GM10266 (cell line): ENCODE measurements at regions not wholly inside any gene's neighbourhood (a gene's known extent, or its start where the extent isn't known, plus 50 kb on each side); places are given as distances from the start of the nearest gene placed in this dataset.

Experiments
- DNase-seq: peaks from one replicate; pipeline ENCODE4 v3.0.0; 2012; ENCODE audit errors: extremely low spot score
- TF ChIP-seq, protein P1 (sequence below): IDR thresholded peaks from 2 replicates; pipeline ENCODE4 v1.5.1; 2012; ENCODE audit warnings: mild to moderate bottlenecking, low read depth; ENCODE audit not compliant: control insufficient read depth, insufficient read depth; ENCODE audit errors: missing control alignments

DNA sequence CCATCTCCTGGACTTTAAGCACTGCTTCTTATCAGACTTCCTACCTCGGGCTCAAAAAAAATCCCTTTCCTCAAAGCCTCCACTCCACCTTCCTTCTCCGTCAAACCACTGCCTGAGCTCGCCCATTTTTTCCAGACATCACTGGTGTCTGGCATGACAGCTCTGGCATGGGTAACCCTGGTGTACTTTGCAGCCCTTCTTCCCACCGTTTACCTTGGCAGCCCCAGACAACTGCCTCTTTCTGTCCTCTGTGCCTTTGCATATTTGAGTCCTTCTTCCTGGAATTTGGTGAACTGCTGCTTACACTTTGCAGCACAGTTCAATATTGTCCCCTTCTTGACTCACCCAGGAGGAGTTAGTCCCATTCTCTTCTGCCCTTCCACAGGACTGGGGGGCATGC is 144.6 kb upstream of the TBX20 start:
- no peak for DNase-seq
- TF ChIP-seq, protein P1, sequence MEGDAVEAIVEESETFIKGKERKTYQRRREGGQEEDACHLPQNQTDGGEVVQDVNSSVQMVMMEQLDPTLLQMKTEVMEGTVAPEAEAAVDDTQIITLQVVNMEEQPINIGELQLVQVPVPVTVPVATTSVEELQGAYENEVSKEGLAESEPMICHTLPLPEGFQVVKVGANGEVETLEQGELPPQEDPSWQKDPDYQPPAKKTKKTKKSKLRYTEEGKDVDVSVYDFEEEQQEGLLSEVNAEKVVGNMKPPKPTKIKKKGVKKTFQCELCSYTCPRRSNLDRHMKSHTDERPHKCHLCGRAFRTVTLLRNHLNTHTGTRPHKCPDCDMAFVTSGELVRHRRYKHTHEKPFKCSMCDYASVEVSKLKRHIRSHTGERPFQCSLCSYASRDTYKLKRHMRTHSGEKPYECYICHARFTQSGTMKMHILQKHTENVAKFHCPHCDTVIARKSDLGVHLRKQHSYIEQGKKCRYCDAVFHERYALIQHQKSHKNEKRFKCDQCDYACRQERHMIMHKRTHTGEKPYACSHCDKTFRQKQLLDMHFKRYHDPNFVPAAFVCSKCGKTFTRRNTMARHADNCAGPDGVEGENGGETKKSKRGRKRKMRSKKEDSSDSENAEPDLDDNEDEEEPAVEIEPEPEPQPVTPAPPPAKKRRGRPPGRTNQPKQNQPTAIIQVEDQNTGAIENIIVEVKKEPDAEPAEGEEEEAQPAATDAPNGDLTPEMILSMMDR = no peak

DNA sequence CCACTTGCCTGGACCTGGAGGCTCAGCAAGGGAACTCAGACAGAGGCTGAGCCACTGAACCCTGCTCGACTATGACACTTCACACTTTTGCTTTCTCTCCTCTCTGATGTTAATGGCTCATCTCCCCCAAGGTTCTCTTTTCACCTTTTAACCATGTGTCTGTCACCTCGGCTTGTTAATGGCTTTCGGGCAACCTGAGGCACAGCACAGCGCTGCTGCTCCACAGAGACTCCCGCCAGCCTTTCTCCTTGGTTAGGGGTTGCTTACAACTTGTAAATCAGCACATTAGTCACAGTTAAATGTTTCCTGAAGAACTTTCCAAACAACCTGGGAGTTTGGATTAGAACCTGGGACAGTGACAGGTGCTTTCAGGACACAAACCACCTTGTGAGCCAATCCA is 136.2 kb upstream of the TBX20 start:
- DNase-seq = no peak
- TF ChIP-seq, protein P1 = no peak

DNA sequence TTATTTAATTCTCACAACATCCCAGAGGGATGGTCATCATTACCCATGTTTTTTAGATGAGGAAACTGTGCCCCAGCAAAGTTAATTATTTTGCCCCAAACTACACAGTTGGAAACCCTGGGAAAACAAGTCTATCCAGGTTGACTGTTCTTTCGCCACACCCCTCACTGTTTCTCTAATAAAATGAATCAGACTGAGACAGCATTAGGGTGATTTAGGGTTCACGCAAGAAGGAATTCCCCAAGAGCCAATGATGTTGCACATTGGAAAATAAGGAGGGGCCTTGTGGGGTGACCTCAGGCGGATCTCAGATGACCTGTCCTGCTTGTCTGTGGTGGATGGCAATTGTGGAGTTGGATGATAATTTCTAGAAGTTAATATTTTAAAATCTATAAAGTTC is 135.7 kb upstream of the TBX20 start:
- TF ChIP-seq, protein P1 = no peak

DNA sequence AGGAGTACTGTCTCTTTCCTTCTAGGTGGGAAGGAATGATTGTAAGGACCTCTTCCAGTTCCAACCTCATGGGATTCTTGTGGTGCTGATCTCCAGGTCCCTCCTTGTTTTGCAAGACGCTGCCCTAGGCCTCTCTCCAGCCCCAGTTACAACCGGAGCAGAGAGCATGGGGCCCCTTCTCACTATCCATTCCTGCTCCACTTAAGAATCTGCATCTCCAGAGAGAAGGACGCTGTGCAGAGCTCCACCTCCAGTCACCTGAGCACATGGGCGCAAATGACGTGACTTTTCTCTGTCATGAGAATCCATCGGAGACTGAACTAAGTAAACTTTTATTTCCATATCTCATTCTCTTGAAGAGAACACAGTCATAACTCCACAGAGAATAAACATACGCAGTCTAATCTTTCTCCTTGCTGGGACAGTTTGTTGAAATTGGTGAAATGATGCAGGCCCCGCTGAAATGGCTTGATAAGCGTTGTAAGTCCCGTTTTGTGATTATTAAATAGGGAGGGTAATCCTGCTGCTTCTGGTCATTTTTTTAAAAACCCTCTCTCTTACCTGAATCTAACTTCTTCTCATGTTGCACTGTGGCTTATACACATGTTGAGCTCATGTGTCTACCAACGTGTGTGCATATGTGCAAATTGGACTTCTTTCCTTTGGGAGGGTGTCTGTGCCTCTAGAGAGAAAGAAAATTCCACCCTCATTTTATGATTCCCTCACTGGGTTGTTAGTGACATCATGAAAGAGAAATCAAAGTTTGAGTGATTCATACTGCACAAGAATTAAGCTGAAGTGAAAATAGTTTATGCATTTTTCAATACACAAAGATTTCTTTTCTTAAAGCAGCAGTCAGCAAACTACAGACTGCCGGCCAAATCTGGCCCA is 133.2 kb upstream of the TBX20 start:
- TF ChIP-seq, protein P1 = no peak

More for the DNA sequence above, 135.7 kb upstream of the TBX20 start:
- DNase-seq = no peak

DNA sequence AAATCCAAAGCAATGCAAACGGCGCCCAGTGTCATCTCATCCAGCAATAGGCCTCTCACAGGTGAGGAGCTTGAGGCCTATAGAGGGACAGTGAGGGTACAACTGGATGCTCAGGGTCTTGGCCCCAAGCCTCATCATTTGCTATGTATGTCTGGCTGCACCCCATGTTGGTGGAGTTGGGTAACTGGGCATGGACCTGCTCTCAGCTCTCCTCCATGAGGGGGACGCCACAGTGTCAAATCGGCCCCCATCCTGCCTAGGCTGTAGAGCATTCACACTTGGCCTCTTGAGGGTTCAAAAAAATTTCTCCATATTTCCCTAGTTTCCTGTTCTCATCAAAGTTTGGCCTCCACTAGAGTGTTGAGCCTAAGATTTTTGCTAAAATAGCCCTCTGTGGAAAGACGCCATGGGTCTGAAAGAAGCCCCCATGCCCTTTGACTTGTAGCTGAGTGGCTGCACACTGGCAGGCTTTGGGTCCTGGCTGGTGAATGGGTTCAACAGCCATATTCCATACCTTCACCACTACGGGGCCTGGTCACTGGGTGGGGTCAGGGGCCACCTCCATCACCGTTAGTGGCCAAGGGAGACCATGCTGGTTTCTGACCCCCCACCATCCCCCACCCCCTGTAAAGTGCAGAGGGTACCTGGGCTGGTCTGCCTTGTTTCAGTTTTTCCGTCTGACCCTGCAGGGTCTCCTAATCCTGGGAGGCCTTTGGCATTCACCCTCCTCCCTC is 132.3 kb upstream of the TBX20 start:
- no peak for DNase-seq
- TF ChIP-seq, protein P1 = no peak

More for the DNA sequence above, 133.2 kb upstream of the TBX20 start:
- DNase-seq = no peak

DNA sequence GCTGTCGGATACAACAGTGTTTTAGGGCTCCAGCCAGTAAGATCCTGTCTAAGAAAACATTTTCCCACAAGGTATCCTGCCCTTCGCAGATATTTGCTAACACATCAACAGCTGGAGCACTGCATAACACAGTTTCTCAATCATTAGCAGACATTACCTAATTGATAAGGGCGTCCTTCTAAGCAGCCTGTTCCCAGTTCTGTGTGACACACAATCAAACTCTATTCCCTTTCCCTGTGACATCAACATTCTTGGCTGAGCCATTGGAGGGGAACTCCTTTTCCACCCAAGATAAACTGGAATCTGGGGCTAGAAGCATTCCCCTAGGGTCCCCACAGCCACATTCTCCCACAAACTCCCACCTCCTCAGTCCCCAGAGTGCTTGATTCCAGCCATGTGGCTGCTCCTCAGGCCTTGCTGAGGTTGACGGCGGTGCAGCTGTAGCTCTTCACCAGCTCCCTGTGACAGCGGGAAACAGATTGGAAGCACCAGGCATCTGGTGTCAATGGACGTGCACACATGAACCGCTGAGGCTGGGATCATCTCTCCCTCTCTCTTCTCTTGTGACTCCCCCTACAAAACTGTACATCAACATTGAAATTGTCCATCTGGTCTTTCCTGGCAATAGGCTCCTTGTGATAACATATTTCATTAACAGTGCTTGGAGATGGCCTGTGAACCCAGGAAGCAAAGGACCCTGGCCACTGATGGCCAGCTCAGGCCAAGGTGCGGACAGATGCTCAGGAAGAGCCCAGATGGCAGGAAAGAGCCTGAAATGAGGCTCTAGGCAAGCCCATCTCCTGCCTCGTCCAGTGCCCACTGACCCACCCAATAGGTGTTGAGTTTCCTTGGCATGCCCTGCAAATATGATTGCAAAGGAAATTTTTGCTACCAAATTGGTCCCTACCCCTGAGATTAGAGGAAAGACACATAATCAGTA is 131.1 kb upstream of the TBX20 start:
- no peak for DNase-seq
- TF ChIP-seq, protein P1 = no peak
